GM19035 (cell line): ENCODE measurements at regions not wholly inside any gene's neighbourhood (a gene's known extent, or its start where the extent isn't known, plus 50 kb on each side); places are given as distances from the start of the nearest gene placed in this dataset.

ENCODE experiments used
- ATAC-seq: cut with Tn5 transposase; IDR thresholded peaks from one replicate; pipeline ENCODE4 v1.9.1; 2021; ENCODE audit not compliant: unreplicated experiment

GRCh38 chr13:104461049-104461448 is 1394.8 kb upstream of the SLC10A2 start:
- no peak for ATAC-seq

- no peak for ATAC-seq
Observed at GRCh38 chr13:104460554-104460953, 1394.3 kb upstream of the SLC10A2 start.

- no peak for ATAC-seq
Observed at GRCh38 chr13:104450006-104450405, 1383.8 kb upstream of the SLC10A2 start.

- ATAC-seq = no peak
Observed at GRCh38 chr13:104447348-104447747, 1381.1 kb upstream of the SLC10A2 start.

- no peak for ATAC-seq
Observed at GRCh38 chr13:104442536-104442935, 1376.3 kb upstream of the SLC10A2 start.

- no peak for ATAC-seq
Observed at GRCh38 chr13:104436555-104436954, 1370.3 kb upstream of the SLC10A2 start.

- ATAC-seq = no peak
Observed at GRCh38 chr13:104431895-104432294, 1365.7 kb upstream of the SLC10A2 start.

- no peak for ATAC-seq
Observed at GRCh38 chr13:104426435-104426834, 1360.2 kb upstream of the SLC10A2 start.

- no peak for ATAC-seq
Observed at GRCh38 chr13:104422668-104423067, 1356.5 kb upstream of the SLC10A2 start.

GRCh38 chr13:104416973-104417372 is 1350.8 kb upstream of the SLC10A2 start:
- ATAC-seq = no peak

GRCh38 chr13:104414771-104415170 is 1348.6 kb upstream of the SLC10A2 start:
- no peak for ATAC-seq

GRCh38 chr13:104414181-104414580 is 1348.0 kb upstream of the SLC10A2 start:
- no peak for ATAC-seq

- no peak for ATAC-seq
Observed at GRCh38 chr13:104411141-104411765, 1345.0 kb upstream of the SLC10A2 start.

- ATAC-seq = no peak
Observed at GRCh38 chr13:104408733-104409132, 1342.5 kb upstream of the SLC10A2 start.

- no peak for ATAC-seq
Observed at GRCh38 chr13:104404325-104404724, 1338.1 kb upstream of the SLC10A2 start.

GRCh38 chr13:104389691-104390090 is 1323.5 kb upstream of the SLC10A2 start:
- no peak for ATAC-seq

- ATAC-seq = no peak
Observed at GRCh38 chr13:104387510-104387909, 1321.3 kb upstream of the SLC10A2 start.

GRCh38 chr13:104385404-104385803 is 1319.2 kb upstream of the SLC10A2 start:
- no peak for ATAC-seq

GRCh38 chr13:104382951-104383350 is 1316.7 kb upstream of the SLC10A2 start:
- ATAC-seq = no peak

GRCh38 chr13:104376588-104376987 is 1310.4 kb upstream of the SLC10A2 start:
- ATAC-seq = no peak

GRCh38 chr13:104375614-104376013 is 1309.4 kb upstream of the SLC10A2 start:
- no peak for ATAC-seq

GRCh38 chr13:104372095-104372655 is 1306.0 kb upstream of the SLC10A2 start:
- no peak for ATAC-seq

GRCh38 chr13:104365430-104365829 is 1299.2 kb upstream of the SLC10A2 start:
- ATAC-seq = no peak
